WTC11 (cell line): ENCODE measurements at regions not wholly inside any gene's neighbourhood (a gene's known extent, or its start where the extent isn't known, plus 50 kb on each side); places are given as distances from the start of the nearest gene placed in this dataset.

Experiments
- ATAC-seq: fragments of 200-7000 bp; cut with Tn5 transposase; 2 replicates; pipeline ENCODE4 v1.10.0; 2021; ENCODE audit warnings: mild to moderate bottlenecking, moderate library complexity
- CTCF ChIA-PET: fragments of 300-600 bp; sonication (Branson Sonifier 250); formaldehyde crosslinking; loops from one replicate; lab custom pipeline; 2021; ENCODE audit warnings: antibody characterized with exemption; lab: Charles Lee
- POLR2A ChIA-PET: fragments of 350-600 bp; sonication (Branson Sonifier 250); formaldehyde crosslinking; loops from one replicate; lab custom pipeline; 2021; ENCODE audit warnings: antibody characterized with exemption; lab: Charles Lee
- DNase-seq: peaks from one replicate; pipeline ENCODE4 v3.0.0; 2021; ENCODE audit warnings: low spot score
- H3K27ac Mint-ChIP-seq: 2 replicates; pipeline ENCODE4 v1.8.0; 2021; ENCODE audit warnings: mixed read lengths
- H3K27me3 Mint-ChIP-seq: 2 replicates; pipeline ENCODE4 v1.8.0; 2021; ENCODE audit warnings: low read depth, mild to moderate bottlenecking, moderate library complexity, mixed read lengths
- H3K36me3 Mint-ChIP-seq: 2 replicates; pipeline ENCODE4 v1.8.0; 2021; ENCODE audit warnings: mixed read lengths
- H3K4me1 Mint-ChIP-seq: 2 replicates; pipeline ENCODE4 v1.8.0; 2022; ENCODE audit warnings: mixed read lengths
- H3K4me3 Mint-ChIP-seq: 2 replicates; pipeline ENCODE4 v1.8.0; 2021; ENCODE audit warnings: mild to moderate bottlenecking, moderate library complexity, mixed read lengths
- H3K9me3 Mint-ChIP-seq: 2 replicates; pipeline ENCODE4 v1.8.0; 2021; ENCODE audit warnings: mixed read lengths
- ARID4B ChIP-seq: sonication (generic); formaldehyde crosslinking; IDR thresholded peaks from 2 replicates; pipeline ENCODE4 v1.8.0; 2023; ENCODE audit warnings: missing genetic modification reagents, mild to moderate bottlenecking, borderline replicate concordance
- ATF3 ChIP-seq: sonication (generic); formaldehyde crosslinking; conservative IDR thresholded peaks from 2 replicates; pipeline ENCODE4 v1.8.1; 2022; ENCODE audit warnings: mild to moderate bottlenecking, missing genetic modification reagents
- CDX4 ChIP-seq: fragments of 250-450 bp; sonication (Bioruptor Pico); IDR thresholded peaks from 2 replicates; pipeline ENCODE4 v1.9.0; 2021; ENCODE audit warnings: moderate library complexity, mild to moderate bottlenecking, inconsistent platforms, borderline replicate concordance
- CREM ChIP-seq: sonication (generic); formaldehyde crosslinking; IDR thresholded peaks from 2 replicates; pipeline ENCODE4 v1.8.1; 2022; ENCODE audit warnings: mild to moderate bottlenecking, missing genetic modification reagents, moderate library complexity
- CTCF ChIP-seq: fragments of 200-600 bp; IDR thresholded peaks from 2 replicates; pipeline ENCODE4 v1.8.0; 2022; ENCODE audit warnings: antibody characterized with exemption
- FOXK1 ChIP-seq: sonication (generic); formaldehyde crosslinking; IDR thresholded peaks from 2 replicates; pipeline ENCODE4 v1.8.0; 2022; ENCODE audit warnings: mild to moderate bottlenecking, moderate library complexity, missing genetic modification reagents
- FOXP1 ChIP-seq: sonication (generic); formaldehyde crosslinking; IDR thresholded peaks from 2 replicates; pipeline ENCODE4 v1.8.0; 2022; ENCODE audit warnings: missing genetic modification reagents, mild to moderate bottlenecking, moderate library complexity, borderline replicate concordance
- GTF2I ChIP-seq: fragments of 250-450 bp; sonication (Bioruptor Pico); conservative IDR thresholded peaks from 2 replicates; pipeline ENCODE4 v1.4.0; 2021; ENCODE audit warnings: mild to moderate bottlenecking
- NR2C2 ChIP-seq: sonication (generic); formaldehyde crosslinking; IDR thresholded peaks from 2 replicates; pipeline ENCODE4 v1.8.0; 2022; ENCODE audit warnings: mild to moderate bottlenecking, missing genetic modification reagents
- OVOL2 ChIP-seq: fragments of 250-450 bp; sonication (Bioruptor Pico); IDR thresholded peaks from 2 replicates; pipeline ENCODE4 v1.9.0; 2021; ENCODE audit warnings: mild to moderate bottlenecking, borderline replicate concordance
- SP1 ChIP-seq: sonication (generic); formaldehyde crosslinking; conservative IDR thresholded peaks from 2 replicates; pipeline ENCODE4 v1.8.1; 2022; ENCODE audit warnings: missing genetic modification reagents
- TCF7 ChIP-seq: sonication (generic); formaldehyde crosslinking; IDR thresholded peaks from 2 replicates; pipeline ENCODE4 v1.8.0; 2022; ENCODE audit warnings: mild to moderate bottlenecking, low read depth, missing genetic modification reagents, moderate library complexity
- USF1 ChIP-seq: sonication (generic); formaldehyde crosslinking; IDR thresholded peaks from 2 replicates; pipeline ENCODE4 v1.8.0; 2022; ENCODE audit warnings: mild to moderate bottlenecking, missing genetic modification reagents
- ZNF121 ChIP-seq: sonication (generic); formaldehyde crosslinking; IDR thresholded peaks from 2 replicates; pipeline ENCODE4 v1.8.0; 2023; ENCODE audit warnings: missing genetic modification reagents
- ZNF396 ChIP-seq: fragments of 250-450 bp; sonication (Bioruptor Pico); IDR thresholded peaks from 2 replicates; pipeline ENCODE4 v1.8.0; 2021; ENCODE audit warnings: mild to moderate bottlenecking, moderate library complexity, borderline replicate concordance
- ZNF416 ChIP-seq: fragments of 250-450 bp; sonication (Bioruptor Pico); IDR thresholded peaks from 2 replicates; pipeline ENCODE4 v1.9.0; 2021; ENCODE audit warnings: mild to moderate bottlenecking, inconsistent platforms

- TF ChIP-seq CTCF (no peak), ATF3 (CRISPR knock-in tag) (no peak), CREM (CRISPR knock-in tag) (no peak), FOXK1 (CRISPR knock-in tag) (no peak), ZNF396 (no peak)
Measured at GRCh38 chr1:81512252-81513003, 288.3 kb upstream of the ADGRL2 start (continued).

- DNase-seq, result no peak
- H3K27me3 Mint-ChIP-seq, result no peaks in the 10 kb centered on the region; the same call in 1 of the 2 replicates
- no peaks in the 10 kb centered on the region for H3K9me3 Mint-ChIP-seq
- ChIA-PET CTCF (interaction anchor here (0.6 to 1.2 kb wide), 3 partner anchors 97 to 246 kb away, joined by 3 to 4 read pairs (median 4); no protein-coding TSS in a partner anchor), POLR2A (interaction anchor here (0.6 kb wide), 1 partner anchor 1360 kb away, joined by 4 read pairs; no protein-coding TSS in a partner anchor)
- no peaks in the 10 kb centered on the region for H3K36me3 Mint-ChIP-seq
- ATAC-seq, result no peak
- no peak overlapping the region for H3K27ac Mint-ChIP-seq
- H3K4me1 Mint-ChIP-seq, result peaks cover 75% of the 10 kb centered on the region
- TF ChIP-seq TCF7 (CRISPR knock-in tag) (no peak), ARID4B (CRISPR knock-in tag) (no peak), OVOL2 (no peak), GTF2I (CRISPR knock-in tag) (no peak), SP1 (no peak), USF1 (CRISPR knock-in tag) (no peak), CREM (CRISPR knock-in tag) (no peak), FOXP1 (no peak), ZNF121 (CRISPR knock-in tag) (no peak), ZNF416 (CRISPR knock-in tag) (no peak), NR2C2 (CRISPR knock-in tag) (no peak), CDX4 (CRISPR knock-in tag) (no peak)
- H3K4me3 Mint-ChIP-seq, result no peak overlapping the region
Measured at GRCh38 chr1:81511281-81511680, 289.5 kb upstream of the ADGRL2 start.
